Ascending aorta (tissue), 2 donors: ENCODE measurements at regions not wholly inside any gene's neighbourhood (a gene's known extent, or its start where the extent isn't known, plus 50 kb on each side); places are given as distances from the start of the nearest gene placed in this dataset.
"Not testable (repeated sequence)": the region's sequence is repeated elsewhere in the genome, so short reads cannot be mapped to it uniquely, and the experiment has no call there.

Experiments used
- DNase-seq, 2 donors: peaks; one replicate each; pipeline ENCODE4 v3.0.0-alpha.2; 2019; ENCODE audit warnings: low spot score in 2 of 2
- H3K27ac ChIP-seq, 2 donors: fragments of 200-600 bp; sonication (generic); one replicate each; pipeline ENCODE4 v1.5.1; 2016 to 2017; ENCODE audit warnings: mild to moderate bottlenecking in 1 of 2
- H3K27me3 ChIP-seq: fragments of 200-600 bp; sonication (generic); one replicate; pipeline ENCODE4 v1.5.1; 2017
- H3K36me3 ChIP-seq, 2 donors: fragments of 200-600 bp; sonication (generic); one replicate each; pipeline ENCODE4 v1.5.1; 2016
- H3K4me1 ChIP-seq, 2 donors: fragments of 200-600 bp; sonication (generic); one replicate each; pipeline ENCODE4 v1.5.1; 2016 to 2017; ENCODE audit warnings: mild to moderate bottlenecking in 1 of 2
- H3K4me3 ChIP-seq, 2 donors: fragments of 200-600 bp; sonication (generic); one replicate each; pipeline ENCODE4 v1.5.1; 2016 to 2017; ENCODE audit warnings: mild to moderate bottlenecking in 1 of 2
- H3K9me3 ChIP-seq, 2 donors: fragments of 200-600 bp; sonication (generic); one replicate each; pipeline ENCODE4 v1.5.1; 2016
- CTCF ChIP-seq, 3 experiments: fragments of 200-600 bp in 2 of 3; fragments of 450-650 bp in 1 of 3; sonication (generic) in 2 of 3; IDR thresholded peaks; one replicate each; pipeline ENCODE4 v1.5.1; 2016 to 2019; ENCODE audit warnings: antibody characterized with exemption in 3 of 3, mild to moderate bottlenecking in 1 of 3, moderate library complexity in 1 of 3
- intact Hi-C: fragments of 100-400 bp; cut with DNase I; formaldehyde crosslinking; loops from one replicate; pipeline ENCODE4 v1.15.1; 2023

- no peak for TF ChIP-seq CTCF (IDR thresholded peaks at IDR 0.05)
- intact Hi-C loops = no loop called here
- no peak for DNase-seq
Observed at GRCh38 chr7:118855290-118855689, 630.8 kb downstream of the ANKRD7 start.

GRCh38 chr7:118858651-118859149 is 634.2 kb downstream of the ANKRD7 start:
- H3K9me3 ChIP-seq = no peaks in the 10 kb centered on the region
- no peak for DNase-seq
- no peaks in the 10 kb centered on the region for H3K4me1 ChIP-seq
- H3K4me3 ChIP-seq = peak overlapping the region in 1 of 2 donors; percentile 12
- no peak for TF ChIP-seq CTCF (IDR thresholded peaks at IDR 0.05)
- H3K27me3 ChIP-seq = no peaks in the 10 kb centered on the region
- no peaks in the 10 kb centered on the region for H3K36me3 ChIP-seq
- H3K27ac ChIP-seq = no peak overlapping the region
- intact Hi-C loops = no loop called here

More at GRCh38 chr7:118855290-118855689, 630.8 kb downstream of the ANKRD7 start:
- no peak overlapping the region for H3K4me3 ChIP-seq
- H3K36me3 ChIP-seq = no peaks in the 10 kb centered on the region
- H3K4me1 ChIP-seq = no peaks in the 10 kb centered on the region
- no peaks in the 10 kb centered on the region for H3K9me3 ChIP-seq
- H3K27ac ChIP-seq = no peak overlapping the region
- no peaks in the 10 kb centered on the region for H3K27me3 ChIP-seq

- H3K27me3 ChIP-seq = no peaks in the 10 kb centered on the region
- H3K4me1 ChIP-seq = no peaks in the 10 kb centered on the region
- H3K4me3 ChIP-seq = no peak overlapping the region
- no peak overlapping the region for H3K27ac ChIP-seq
- no peak for TF ChIP-seq CTCF (IDR thresholded peaks at IDR 0.05)
- no peaks in the 10 kb centered on the region for H3K36me3 ChIP-seq
- H3K9me3 ChIP-seq = no peaks in the 10 kb centered on the region
- no peak for DNase-seq
- intact Hi-C loops = no loop called here
Observed at GRCh38 chr7:118861581-118861980, 637.1 kb downstream of the ANKRD7 start.

- no peak overlapping the region for H3K4me3 ChIP-seq
- no peaks in the 10 kb centered on the region for H3K27me3 ChIP-seq
- no peaks in the 10 kb centered on the region for H3K36me3 ChIP-seq
- H3K4me1 ChIP-seq = no peaks in the 10 kb centered on the region
- no peak overlapping the region for H3K27ac ChIP-seq
- intact Hi-C loops = no loop called here
- no peak for TF ChIP-seq CTCF (IDR thresholded peaks at IDR 0.05)
- no peak for DNase-seq
- no peaks in the 10 kb centered on the region for H3K9me3 ChIP-seq
Observed at GRCh38 chr7:118862740-118863139, 638.2 kb downstream of the ANKRD7 start.

- intact Hi-C loops = no loop called here
- no peak overlapping the region for H3K27ac ChIP-seq
- H3K36me3 ChIP-seq = no peaks in the 10 kb centered on the region
- no peak for DNase-seq
- TF ChIP-seq CTCF (IDR thresholded peaks at IDR 0.05) = no peak
- H3K27me3 ChIP-seq = no peaks in the 10 kb centered on the region
- H3K4me1 ChIP-seq = no peaks in the 10 kb centered on the region
- H3K9me3 ChIP-seq = no peaks in the 10 kb centered on the region
- no peak overlapping the region for H3K4me3 ChIP-seq
Observed at GRCh38 chr7:118863966-118864365, 639.5 kb downstream of the ANKRD7 start.

- no peak for TF ChIP-seq CTCF (IDR thresholded peaks at IDR 0.05)
- Histone ChIP-seq H3K9me3 (no peaks in the 10 kb centered on the region), H3K27ac (no peak overlapping the region), H3K36me3 (no peaks in the 10 kb centered on the region), H3K4me3 (no peak overlapping the region), H3K4me1 (no peaks in the 10 kb centered on the region), H3K27me3 (no peaks in the 10 kb centered on the region)
- intact Hi-C loops = no loop called here
- no peak for DNase-seq
Observed at GRCh38 chr7:118867860-118868259, 643.4 kb downstream of the ANKRD7 start.

- H3K27ac ChIP-seq, H3K27me3 ChIP-seq, H3K9me3 ChIP-seq, H3K4me3 ChIP-seq, DNase-seq, H3K4me1 ChIP-seq, H3K36me3 ChIP-seq, intact Hi-C loops: not testable (repeated sequence)
Observed at GRCh38 chr7:118869141-118869540, 644.6 kb downstream of the ANKRD7 start.
